K562 (cell line): ENCODE measurements at regions not wholly inside any gene's neighbourhood (a gene's known extent, or its start where the extent isn't known, plus 50 kb on each side); places are given as distances from the start of the nearest gene placed in this dataset.

ENCODE experiments used
- ATAC-seq: fragments of 200-7000 bp; cut with Tn5 transposase; 3 replicates; pipeline ENCODE4 v1.9.1; 2020; ENCODE audit warnings: moderate library complexity
- BruUV-seq: library from RNA; stranded (reverse); fragments of 400-500 nt; replicated peaks from 2 replicates; lab custom pipeline; 2021; lab: Mats Ljungman, UMichigan
- CTCF ChIA-PET: fragments of 300-600 bp; formaldehyde crosslinking; extraction: SDS; loops from one replicate; lab custom pipeline; 2021; ENCODE audit warnings: low intra/inter-chr PET ratio; lab: Yijun Ruan, JAX
- POLR2A ChIA-PET: fragments of 300-600, 350-650 bp; sonication (Branson Sonifier 250); formaldehyde crosslinking; extraction: SDS; loops from one replicate; lab custom pipeline; 2021; ENCODE audit warnings: antibody characterized with exemption, inconsistent platforms; lab: Yijun Ruan, JAX
- DNase-seq, 4 experiments: peaks; one replicate each; pipeline versions ENCODE4 v3.0.0 to v3.0.0-alpha.2; 2011 to 2018; ENCODE audit warnings: low spot score in 3 of 4, mixed read lengths in 3 of 4; ENCODE audit errors: extremely low read depth in 1 of 4
- FAIRE-seq: peaks from 2 replicates; lab custom pipeline; 2011; peaks lifted over from hg19 to GRCh38; lab: Jason Lieb, UNC
- H2AFZ ChIP-seq: 2 replicates; pipeline ENCODE4 v1.6.0; 2011; ENCODE audit warnings: low read depth, low read length, control low read depth, inconsistent platforms
- H3K27ac ChIP-seq: fragments of 200-600 bp; 3 replicates; pipeline ENCODE4 v1.8.0; 2011; ENCODE audit warnings: low read depth, mild to moderate bottlenecking, control low read depth, inconsistent platforms, low read length, moderate library complexity, mixed read lengths; ENCODE audit errors: extremely low read depth
- H3K27me3 ChIP-seq, 2 experiments: fragments of 300-600 bp in 1 of 2; 2 replicates in 1 of 2; 3 replicates in 1 of 2; pipeline versions ENCODE4 v1.6.0 to v1.8.0; 2011; ENCODE audit warnings: inconsistent platforms in 2 of 2, low read length in 2 of 2, mild to moderate bottlenecking in 1 of 2, mixed read lengths in 1 of 2, moderate library complexity in 1 of 2; ENCODE audit not compliant: control insufficient read depth in 2 of 2, insufficient read depth in 2 of 2
- H3K36me3 ChIP-seq: fragments of 300-600 bp; 3 replicates; pipeline ENCODE4 v1.8.0; 2011; ENCODE audit warnings: mild to moderate bottlenecking, low read length, inconsistent platforms; ENCODE audit not compliant: control insufficient read depth, insufficient read depth
- H3K4me1 ChIP-seq, 2 experiments: fragments of 200-600 bp in 1 of 2; replicated peaks in 1 of 2; 2 replicates in 1 of 2; 3 replicates in 1 of 2; pipeline versions ENCODE4 v1.5.1 to v1.8.0; 2011; ENCODE audit warnings: inconsistent platforms in 2 of 2, low read length in 2 of 2, mild to moderate bottlenecking in 1 of 2, mixed read lengths in 1 of 2, moderate library complexity in 1 of 2; ENCODE audit not compliant: control insufficient read depth in 2 of 2, insufficient read depth in 2 of 2
- H3K4me2 ChIP-seq: 2 replicates; pipeline ENCODE4 v1.6.1; 2011; ENCODE audit warnings: low read length, control low read depth, inconsistent platforms, mixed read lengths; ENCODE audit not compliant: insufficient read depth
- H3K4me3 ChIP-seq: fragments of 200-600 bp; sonication (generic), shearing (Covaris generic); 2 replicates; pipeline ENCODE4 v1.5.1; 2016; ENCODE audit warnings: control low read depth, inconsistent platforms
- H3K79me2 ChIP-seq: fragments of 200-600 bp; 3 replicates; pipeline ENCODE4 v1.8.0; 2011; ENCODE audit warnings: low read length, inconsistent platforms; ENCODE audit not compliant: control insufficient read depth, insufficient read depth
- H3K9ac ChIP-seq, 2 experiments: 2 replicates each; pipeline versions ENCODE4 v1.6.0 to v1.6.1; 2011; ENCODE audit warnings: low read depth in 2 of 2, low read length in 2 of 2, control low read depth in 1 of 2, inconsistent platforms in 1 of 2, mild to moderate bottlenecking in 1 of 2, mixed read lengths in 1 of 2; ENCODE audit not compliant: insufficient read depth in 1 of 2
- H3K9me1 ChIP-seq: one replicate; pipeline ENCODE4 v1.6.0; 2011; ENCODE audit warnings: inconsistent platforms, mild to moderate bottlenecking, low read length, moderate library complexity; ENCODE audit not compliant: control insufficient read depth, insufficient read depth
- H3K9me3 ChIP-seq: replicated peaks from 2 replicates; pipeline ENCODE4 v1.5.1; 2011; ENCODE audit warnings: low read depth, low read length, inconsistent platforms; ENCODE audit not compliant: control insufficient read depth, insufficient read depth
- H4K20me1 ChIP-seq: replicated peaks from 2 replicates; pipeline ENCODE4 v1.6.1; 2011; ENCODE audit warnings: low read length, inconsistent platforms, mixed read lengths; ENCODE audit not compliant: control insufficient read depth, insufficient read depth
- BHLHE40 ChIP-seq: IDR thresholded peaks from 2 replicates; pipeline ENCODE4 v1.6.1; 2011; ENCODE audit warnings: low read length, improper control_type of control experiment
- CBX1 ChIP-seq: sonication (generic); IDR thresholded peaks from 2 replicates; pipeline ENCODE4 v1.6.1; 2016; ENCODE audit warnings: antibody characterized with exemption, low read depth, mild to moderate bottlenecking
- ETS2 ChIP-seq: IDR thresholded peaks from 2 replicates; pipeline ENCODE4 v1.6.1; 2016; ENCODE audit warnings: borderline replicate concordance, missing genetic modification characterization, mild to moderate bottlenecking, moderate library complexity, missing compliant biosample characterization; ENCODE audit not compliant: poor library complexity, severe bottlenecking
- GABPA ChIP-seq: fragments of 200-800 bp; sonication (Bioruptor generic); conservative IDR thresholded peaks from 2 replicates; pipeline ENCODE4 v1.6.1; 2016; ENCODE audit warnings: low read depth, missing genetic modification characterization, missing compliant biosample characterization
- PHB ChIP-seq: fragments of 250-450 bp; sonication (Bioruptor Pico); IDR thresholded peaks from 2 replicates; pipeline ENCODE4 v1.5.0; 2021
- SMAD1 ChIP-seq: fragments of 150-350 bp; IDR thresholded peaks from 2 replicates; pipeline ENCODE4 v1.6.1; 2014; ENCODE audit warnings: low read length, low read depth; ENCODE audit not compliant: partially characterized antibody
- SMAD2 ChIP-seq: fragments of 150-350 bp; IDR thresholded peaks from 2 replicates; pipeline ENCODE4 v1.6.1; 2014; ENCODE audit warnings: low read depth, mild to moderate bottlenecking, low read length
- SMARCA5 ChIP-seq: fragments of 450-650 bp; IDR thresholded peaks from 2 replicates; pipeline ENCODE4 v1.6.1; 2016
- SMARCC2 ChIP-seq: fragments of 450-650 bp; IDR thresholded peaks from 2 replicates; pipeline ENCODE4 v1.6.1; 2017; ENCODE audit warnings: antibody characterized with exemption, moderate library complexity, mild to moderate bottlenecking, low read depth
- SNRNP70 ChIP-seq: fragments of 200-400 bp; formaldehyde crosslinking; optimal IDR thresholded peaks from 2 replicates; pipeline ENCODE3; 2017; ENCODE audit warnings: low read depth, low read length
- STAG1 ChIP-seq: sonication (generic); formaldehyde crosslinking; IDR thresholded peaks from 2 replicates; pipeline ENCODE4 v1.5.0; 2020; ENCODE audit warnings: missing genetic modification reagents, borderline replicate concordance
- TAF7 ChIP-seq: fragments of 450-650 bp; IDR thresholded peaks from 2 replicates; pipeline ENCODE4 v1.6.1; 2016; ENCODE audit warnings: missing genetic modification characterization, missing compliant biosample characterization
- TARDBP ChIP-seq: fragments of 450-650 bp; IDR thresholded peaks from 2 replicates; pipeline ENCODE4 v1.6.1; 2016
- U2AF1 ChIP-seq: fragments of 200-400 bp; formaldehyde crosslinking; optimal IDR thresholded peaks from 2 replicates; pipeline ENCODE3; 2017; ENCODE audit warnings: mild to moderate bottlenecking, low read depth, low read length, moderate library complexity
- ZFX ChIP-seq: sonication (generic); formaldehyde crosslinking; IDR thresholded peaks from 2 replicates; pipeline ENCODE4 v1.8.0; 2022; ENCODE audit warnings: mild to moderate bottlenecking, missing genetic modification reagents, moderate library complexity
- ZNF165 ChIP-seq: fragments of 250-450 bp; sonication (Bioruptor Pico); IDR thresholded peaks from 2 replicates; pipeline ENCODE4 v1.4.0; 2020; ENCODE audit warnings: borderline replicate concordance
- ZNF197 ChIP-seq: fragments of 200-800 bp; sonication (Bioruptor generic); IDR thresholded peaks from 2 replicates; pipeline ENCODE4 v1.6.1; 2016; ENCODE audit warnings: low read depth, missing genetic modification characterization, missing compliant biosample characterization
- in situ Hi-C: fragments of 300-500 bp; cut with MboI; formaldehyde crosslinking; loops from 4 replicates; pipeline ENCODE4 v1.15.0; 2018; ENCODE audit warnings: inconsistent platforms, mixed read lengths
- intact Hi-C: fragments of 100-400 bp; cut with micrococcal nuclease; formaldehyde crosslinking; loops from 2 replicates; pipeline ENCODE4 v1.14.2; 2022
- TF ChIP-seq, protein P1 (sequence below): IDR thresholded peaks from 2 replicates; pipeline ENCODE4 v1.6.1; 2014; ENCODE audit warnings: antibody characterized with exemption

DNA sequence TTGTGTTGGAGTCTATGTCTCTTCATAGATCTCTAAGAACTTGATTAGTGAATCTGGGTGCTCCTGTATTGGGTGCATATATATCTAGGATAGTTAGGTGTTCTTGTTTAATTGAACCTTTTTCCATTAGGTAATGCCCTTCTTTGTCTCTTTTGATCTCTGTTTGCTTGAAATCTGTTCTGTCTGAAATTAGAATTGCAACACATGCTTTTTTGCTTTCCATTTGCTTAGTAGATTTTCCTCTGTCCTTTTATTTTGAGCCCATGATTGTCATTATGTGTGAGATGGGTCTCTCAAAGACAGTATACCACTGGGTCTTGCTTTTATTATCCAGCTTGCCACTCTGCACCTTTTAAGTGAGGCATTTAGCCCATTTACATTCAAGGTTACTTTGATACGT lies 79.1 kb upstream of the APOOL start (continued):
- TF ChIP-seq, protein P1, sequence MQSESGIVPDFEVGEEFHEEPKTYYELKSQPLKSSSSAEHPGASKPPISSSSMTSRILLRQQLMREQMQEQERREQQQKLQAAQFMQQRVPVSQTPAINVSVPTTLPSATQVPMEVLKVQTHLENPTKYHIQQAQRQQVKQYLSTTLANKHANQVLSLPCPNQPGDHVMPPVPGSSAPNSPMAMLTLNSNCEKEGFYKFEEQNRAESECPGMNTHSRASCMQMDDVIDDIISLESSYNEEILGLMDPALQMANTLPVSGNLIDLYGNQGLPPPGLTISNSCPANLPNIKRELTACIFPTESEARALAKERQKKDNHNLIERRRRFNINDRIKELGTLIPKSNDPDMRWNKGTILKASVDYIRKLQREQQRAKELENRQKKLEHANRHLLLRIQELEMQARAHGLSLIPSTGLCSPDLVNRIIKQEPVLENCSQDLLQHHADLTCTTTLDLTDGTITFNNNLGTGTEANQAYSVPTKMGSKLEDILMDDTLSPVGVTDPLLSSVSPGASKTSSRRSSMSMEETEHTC = no peak
- no peak for TF ChIP-seq STAG1 (CRISPR knock-in tag)
- no peak for TF ChIP-seq ZNF165 (CRISPR knock-in tag)
- TF ChIP-seq SMARCC2 = no peak
- no peak for TF ChIP-seq SMAD2
- no peak for TF ChIP-seq U2AF1

DNA sequence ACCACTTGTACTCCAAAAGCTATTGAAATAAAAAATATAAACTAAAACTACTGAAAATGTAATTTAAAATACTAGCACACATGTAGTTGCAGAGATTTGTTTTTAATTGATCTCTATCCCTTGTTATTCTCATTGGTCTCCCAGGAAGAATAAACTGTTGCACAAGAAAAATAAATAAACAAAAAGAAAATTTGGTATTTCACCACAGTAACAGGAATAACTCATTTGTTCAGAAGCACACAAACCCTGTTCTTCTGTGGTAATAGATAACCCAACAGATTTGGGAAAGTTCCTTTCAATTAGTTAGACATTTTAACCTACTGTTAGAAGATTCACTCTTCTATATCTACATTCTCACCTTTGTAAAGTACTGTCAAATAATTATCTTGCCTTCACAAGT lies 70.9 kb upstream of the APOOL start:
- Histone ChIP-seq H3K9ac (no peak overlapping the region), H2AFZ (no peak overlapping the region), H4K20me1 (no peaks in the 10 kb centered on the region), H3K9me3 (no peaks in the 10 kb centered on the region), H3K4me1 (no peaks in the 10 kb centered on the region), H3K9me1 (no peaks in the 10 kb centered on the region), H3K79me2 (no peaks in the 10 kb centered on the region), H3K27me3 (no peaks in the 10 kb centered on the region), H3K27ac (no peak overlapping the region), H3K4me3 (no peak overlapping the region), H3K36me3 (no peaks in the 10 kb centered on the region), H3K4me2 (no peak overlapping the region)
- DNase-seq = no peak
- no peak for FAIRE-seq
- TF ChIP-seq ZNF197 (CRISPR knock-in tag) (no peak), GABPA (tag) (no peak), SMARCA5 (no peak), PHB (CRISPR knock-in tag) (no peak), ETS2 (no peak), TAF7 (tag) (no peak), ZFX (CRISPR knock-in tag) (no peak), TARDBP (no peak), BHLHE40 (no peak), SNRNP70 (no peak), SMAD1 (no peak), CBX1 (no peak)
- ATAC-seq = no peak
- CTCF ChIA-PET = no interaction called here
- intact Hi-C loops (no loop called here), in situ Hi-C loops (loop anchor here (10.0 kb wide), 1 partner anchor 598 kb away; no protein-coding TSS in a partner anchor)
- POLR2A ChIA-PET = interaction anchor here (1.2 kb wide), 1 partner anchor 9 kb away, joined by 3 read pairs; no protein-coding TSS in a partner anchor
- BruUV-seq = no TSS peak
